HFF-Myc (cell line): ENCODE measurements at regions not wholly inside any gene's neighbourhood (a gene's known extent, or its start where the extent isn't known, plus 50 kb on each side); places are given as distances from the start of the nearest gene placed in this dataset.
A peak's percentile ranks its signal among the peaks of the same experiment; 100 is the strongest.

Experiments used
- DNase-seq: peaks from one replicate; pipeline ENCODE4 v3.0.0-alpha.2; 2011; ENCODE audit warnings: low read depth; ENCODE audit errors: extremely low read depth
- H3K4me3 ChIP-seq: replicated peaks from 2 replicates; pipeline ENCODE4 v1.5.1; 2011; ENCODE audit warnings: low read depth, mild to moderate bottlenecking, control low read depth, low read length
- CTCF ChIP-seq: IDR thresholded peaks from 2 replicates; pipeline ENCODE4 v1.5.1; 2012; ENCODE audit warnings: mild to moderate bottlenecking, low read depth, low read length, control low read depth; ENCODE audit errors: missing control alignments

GRCh38 chr20:56840716-56841261 lies 211.7 kb downstream of the TFAP2C start:
- no peak overlapping the region for H3K4me3 ChIP-seq
- no peak for TF ChIP-seq CTCF

GRCh38 chr20:56841346-56841908 lies 212.3 kb downstream of the TFAP2C start:
- no peak for DNase-seq
- no peak for TF ChIP-seq CTCF
- H3K4me3 ChIP-seq: no peak overlapping the region

More at GRCh38 chr20:56840716-56841261, 211.7 kb downstream of the TFAP2C start:
- no peak for DNase-seq

GRCh38 chr20:56842056-56842455 lies 212.9 kb downstream of the TFAP2C start:
- no peak for DNase-seq
- no peak for TF ChIP-seq CTCF
- no peak overlapping the region for H3K4me3 ChIP-seq

GRCh38 chr20:56843386-56843785 lies 214.3 kb downstream of the TFAP2C start:
- H3K4me3 ChIP-seq: no peak overlapping the region
- no peak for TF ChIP-seq CTCF
- no peak for DNase-seq

- DNase-seq: no peak
- peak; percentile 28 for TF ChIP-seq CTCF
- H3K4me3 ChIP-seq: no peak overlapping the region
Measured at GRCh38 chr20:56843817-56844216, 214.7 kb downstream of the TFAP2C start.

- no peak for TF ChIP-seq CTCF
- no peak for DNase-seq
- H3K4me3 ChIP-seq: no peak overlapping the region
Measured at GRCh38 chr20:56845546-56846086, 216.5 kb downstream of the TFAP2C start.
